ENCODE measurements at regions not wholly inside any gene's neighbourhood (a gene's known extent, or its start where the extent isn't known, plus 50 kb on each side); places are given as distances from the start of the nearest gene placed in this dataset.
"Not testable (repeated sequence)": the region's sequence is repeated elsewhere in the genome, so short reads cannot be mapped to it uniquely, and the experiment has no call there.

DNA sequence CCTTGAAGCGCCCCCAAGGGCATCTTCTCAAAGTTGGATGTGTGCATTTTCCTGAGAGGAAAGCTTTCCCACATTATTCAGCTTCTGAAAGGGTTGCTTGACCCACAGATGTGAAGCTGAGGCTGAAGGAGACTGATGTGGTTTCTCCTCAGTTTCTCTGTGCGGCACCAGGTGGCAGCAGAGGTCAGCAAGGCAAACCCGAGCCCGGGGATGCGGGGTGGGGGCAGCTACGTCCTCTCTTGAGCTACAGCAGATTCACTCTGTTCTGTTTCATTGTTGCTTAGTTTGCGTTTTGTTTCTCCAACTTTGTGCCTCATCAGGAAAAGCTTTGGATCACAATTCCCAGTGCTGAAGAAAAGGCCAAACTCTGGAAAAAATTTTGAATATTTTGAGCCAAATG is 100.5 kb downstream of the OR4F16 start:
- WGBS (ENCODE audit: insufficient coverage, insufficient replicate concordance, low lambda C conversion rate, missing lambda C conversion rate): 0% methylated on average over 6 of the region's 7 CpGs
- H3K27me3 ChIP-seq (replicated peaks in 1 of 2; ENCODE audit: control insufficient read depth in 2 of 2, insufficient read depth in 2 of 2, low read length in 1 of 2); H3K27ac ChIP-seq (ENCODE audit: control insufficient read depth, insufficient read depth); FAIRE-seq; H4K20me1 ChIP-seq (ENCODE audit: control insufficient read depth, insufficient read depth); DNase-seq (ENCODE audit: low read depth, low spot score); H3K9ac ChIP-seq (ENCODE audit: control insufficient read depth, insufficient read depth, low read length); in situ Hi-C loops (cut with MboI); H2AFZ ChIP-seq (ENCODE audit: control insufficient read depth, low read depth, low read length); intact Hi-C loops (cut with micrococcal nuclease; ENCODE audit: unreplicated experiment); H3K36me3 ChIP-seq (ENCODE audit: control insufficient read depth in 2 of 2, insufficient read depth in 2 of 2, low read length in 1 of 2); H3K79me2 ChIP-seq (ENCODE audit: control insufficient read depth, insufficient read depth, low read length); BruUV-seq (replicated peaks); H3K4me1 ChIP-seq (ENCODE audit: control insufficient read depth, insufficient read depth, low read length); H3K4me2 ChIP-seq (ENCODE audit: control insufficient read depth, insufficient read depth); SMC1A ChIA-PET (ENCODE audit: uncharacterized antibody, unreplicated experiment); H3K4me3 ChIP-seq; RAD21 ChIA-PET (ENCODE audit: unreplicated experiment); H3K9me3 ChIP-seq (replicated peaks; ENCODE audit: control insufficient read depth, insufficient read depth, low read length); POLR2A ChIA-PET; ATAC-seq; CTCF ChIA-PET: not testable (repeated sequence)
- TF ChIP-seq, protein P1, sequence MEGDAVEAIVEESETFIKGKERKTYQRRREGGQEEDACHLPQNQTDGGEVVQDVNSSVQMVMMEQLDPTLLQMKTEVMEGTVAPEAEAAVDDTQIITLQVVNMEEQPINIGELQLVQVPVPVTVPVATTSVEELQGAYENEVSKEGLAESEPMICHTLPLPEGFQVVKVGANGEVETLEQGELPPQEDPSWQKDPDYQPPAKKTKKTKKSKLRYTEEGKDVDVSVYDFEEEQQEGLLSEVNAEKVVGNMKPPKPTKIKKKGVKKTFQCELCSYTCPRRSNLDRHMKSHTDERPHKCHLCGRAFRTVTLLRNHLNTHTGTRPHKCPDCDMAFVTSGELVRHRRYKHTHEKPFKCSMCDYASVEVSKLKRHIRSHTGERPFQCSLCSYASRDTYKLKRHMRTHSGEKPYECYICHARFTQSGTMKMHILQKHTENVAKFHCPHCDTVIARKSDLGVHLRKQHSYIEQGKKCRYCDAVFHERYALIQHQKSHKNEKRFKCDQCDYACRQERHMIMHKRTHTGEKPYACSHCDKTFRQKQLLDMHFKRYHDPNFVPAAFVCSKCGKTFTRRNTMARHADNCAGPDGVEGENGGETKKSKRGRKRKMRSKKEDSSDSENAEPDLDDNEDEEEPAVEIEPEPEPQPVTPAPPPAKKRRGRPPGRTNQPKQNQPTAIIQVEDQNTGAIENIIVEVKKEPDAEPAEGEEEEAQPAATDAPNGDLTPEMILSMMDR (IDR thresholded peaks at IDR 0.05 in 2 of 3, conservative IDR thresholded peaks at IDR 0.05 in 1 of 3; ENCODE audit: control insufficient read depth in 2 of 3, extremely low read depth in 1 of 3, insufficient read depth in 1 of 3, low read depth in 3 of 3, low read length in 3 of 3): peak in 2 of 3 experiments; percentile 27 to 29; a peak in 2 of 6 replicates
- peak; percentile 32; the same call in 1 of the 2 replicates for TF ChIP-seq RAD21 (IDR thresholded peaks at IDR 0.05; ENCODE audit: insufficient read depth, low read depth, low read length)

Measured in GM12878 (cell line).